Heart left ventricle (tissue), 13 donors: ENCODE measurements at regions not wholly inside any gene's neighbourhood (a gene's known extent, or its start where the extent isn't known, plus 50 kb on each side); places are given as distances from the start of the nearest gene placed in this dataset.

Source experiments
- POLR2A ChIP-seq, 2 donors: fragments of 450-650 bp; IDR thresholded peaks; one replicate each; pipeline ENCODE4 v1.6.1; 2017; ENCODE audit warnings: antibody characterized with exemption in 2 of 2, mild to moderate bottlenecking in 2 of 2, moderate library complexity in 2 of 2
- TF ChIP-seq, protein P1 (sequence below), 12 donors: fragments of 200-600 bp; sonication (generic) in 4 of 12; IDR thresholded peaks; one replicate each; pipeline versions ENCODE4 v1.5.0 to v1.8.0; 2018 to 2022; ENCODE audit warnings: antibody characterized with exemption in 12 of 12, mild to moderate bottlenecking in 5 of 12
- donor health status: ischemic (EF 13 %, LVEDD 7.1; RV severe dilation, severe dysfunction).
- donor health status: DM: no; HTN: yes; CAD: no.
- donor health status: DM: no; HTN: no; CAD: no.
- donor health status: ischemic (EF 25% LVEDD 6.9; RV normal size, moderate dysfunction).
- donor health status: ischemic (EF 25% LVEDD 5.7; RV mildly dilated, moderate dysfunction).
- donor health status: ischemic (EF 35%, LVEDD 5.7; RV mildly dilated, moderate dysfunction).
- donor health status: nonischemic (EF 11% LVEDD 7.7; RV severe dilation, severe dysfunction).
- donor health status: DM: yes; HTN: yes; CAD: no.
- donor health status: PGD.
- donor health status: ischemic (EF 29% LVEDD 5.4; RV normal size, mild dysfunction).
- donor health status: nonischemic (EF 23%, LVEDD 6.1; RV moderate dilation, normal function).

DNA sequence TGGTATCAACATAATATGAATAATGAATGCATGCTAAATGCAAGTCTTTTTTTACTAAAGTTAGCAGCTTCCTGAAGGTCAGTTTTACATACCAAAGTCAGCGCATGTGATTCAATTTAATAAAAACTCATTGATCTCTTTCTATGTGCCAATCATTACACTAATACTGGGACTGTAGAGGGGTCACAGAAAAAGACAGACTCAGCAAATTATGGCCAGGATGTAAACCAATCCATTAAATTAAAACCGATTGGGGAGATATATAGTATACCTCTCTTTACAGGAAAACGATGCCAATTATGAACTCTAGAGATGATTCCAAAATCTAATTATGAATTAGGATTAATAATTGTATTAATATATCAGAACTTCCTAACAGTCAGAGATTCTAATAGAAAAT lies 624.4 kb upstream of the PCDH20 start:
- TF ChIP-seq, protein P1, sequence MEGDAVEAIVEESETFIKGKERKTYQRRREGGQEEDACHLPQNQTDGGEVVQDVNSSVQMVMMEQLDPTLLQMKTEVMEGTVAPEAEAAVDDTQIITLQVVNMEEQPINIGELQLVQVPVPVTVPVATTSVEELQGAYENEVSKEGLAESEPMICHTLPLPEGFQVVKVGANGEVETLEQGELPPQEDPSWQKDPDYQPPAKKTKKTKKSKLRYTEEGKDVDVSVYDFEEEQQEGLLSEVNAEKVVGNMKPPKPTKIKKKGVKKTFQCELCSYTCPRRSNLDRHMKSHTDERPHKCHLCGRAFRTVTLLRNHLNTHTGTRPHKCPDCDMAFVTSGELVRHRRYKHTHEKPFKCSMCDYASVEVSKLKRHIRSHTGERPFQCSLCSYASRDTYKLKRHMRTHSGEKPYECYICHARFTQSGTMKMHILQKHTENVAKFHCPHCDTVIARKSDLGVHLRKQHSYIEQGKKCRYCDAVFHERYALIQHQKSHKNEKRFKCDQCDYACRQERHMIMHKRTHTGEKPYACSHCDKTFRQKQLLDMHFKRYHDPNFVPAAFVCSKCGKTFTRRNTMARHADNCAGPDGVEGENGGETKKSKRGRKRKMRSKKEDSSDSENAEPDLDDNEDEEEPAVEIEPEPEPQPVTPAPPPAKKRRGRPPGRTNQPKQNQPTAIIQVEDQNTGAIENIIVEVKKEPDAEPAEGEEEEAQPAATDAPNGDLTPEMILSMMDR (IDR thresholded peaks at IDR 0.05) = no peak
- TF ChIP-seq POLR2A (IDR thresholded peaks at IDR 0.05) = no peak
